Glutamatergic neuron (in vitro differentiated cells): ENCODE measurements at regions not wholly inside any gene's neighbourhood (a gene's known extent, or its start where the extent isn't known, plus 50 kb on each side); places are given as distances from the start of the nearest gene placed in this dataset.

ENCODE experiments used
- DNase-seq: peaks from one replicate; pipeline ENCODE4 v3.0.0; 2022
- H3K27ac Mint-ChIP-seq: one replicate; pipeline ENCODE4 v1.8.0; 2020; ENCODE audit warnings: mild to moderate bottlenecking, mixed read lengths, inconsistent platforms; ENCODE audit not compliant: unreplicated experiment
- H3K27me3 Mint-ChIP-seq: one replicate; pipeline ENCODE4 v1.8.0; 2020; ENCODE audit warnings: mild to moderate bottlenecking, moderate library complexity, mixed read lengths, inconsistent platforms; ENCODE audit not compliant: unreplicated experiment
- H3K36me3 Mint-ChIP-seq: one replicate; pipeline ENCODE4 v1.8.0; 2020; ENCODE audit warnings: mild to moderate bottlenecking, mixed read lengths, inconsistent platforms; ENCODE audit not compliant: unreplicated experiment
- H3K4me1 Mint-ChIP-seq: one replicate; pipeline ENCODE4 v1.8.0; 2020; ENCODE audit warnings: mild to moderate bottlenecking, low read depth, mixed read lengths, inconsistent platforms; ENCODE audit not compliant: unreplicated experiment
- H3K4me3 Mint-ChIP-seq: one replicate; pipeline ENCODE4 v1.8.0; 2020; ENCODE audit warnings: mild to moderate bottlenecking, mixed read lengths, inconsistent platforms; ENCODE audit not compliant: unreplicated experiment
- H3K9me3 Mint-ChIP-seq: one replicate; pipeline ENCODE4 v1.8.0; 2020; ENCODE audit warnings: mild to moderate bottlenecking, moderate library complexity, mixed read lengths, inconsistent platforms; ENCODE audit not compliant: unreplicated experiment
- CTCF ChIP-seq: fragments of 200-600 bp; sonication (generic); IDR thresholded peaks from one replicate; pipeline ENCODE4 v1.5.0; 2021; ENCODE audit not compliant: partially characterized antibody, unreplicated experiment

DNA sequence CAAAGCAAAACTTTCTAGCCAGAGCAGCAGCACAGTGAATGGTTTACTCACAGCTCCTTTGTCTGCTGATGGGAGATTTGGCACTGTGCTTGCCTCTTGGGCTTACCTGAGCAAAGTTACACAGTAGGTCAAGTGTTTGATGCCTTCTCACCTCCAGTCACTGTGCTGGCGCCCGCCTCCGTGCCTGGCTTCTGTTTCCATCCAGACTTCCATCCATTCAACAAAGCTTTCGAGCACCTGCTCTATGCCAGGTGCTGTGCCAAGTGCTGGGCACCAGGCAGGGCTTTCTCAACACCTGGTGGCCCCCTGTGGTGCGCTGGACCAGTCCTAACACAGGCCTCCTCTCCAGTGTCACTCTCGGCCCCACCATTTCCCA, 199.2 kb upstream of the EEA1 start:
- no peak overlapping the region for H3K27ac Mint-ChIP-seq
- H3K4me3 Mint-ChIP-seq: no peak overlapping the region
- no peaks in the 10 kb centered on the region for H3K9me3 Mint-ChIP-seq
- H3K4me1 Mint-ChIP-seq: no peaks in the 10 kb centered on the region
- no peaks in the 10 kb centered on the region for H3K36me3 Mint-ChIP-seq
- no peak for DNase-seq
- no peak for TF ChIP-seq CTCF
- H3K27me3 Mint-ChIP-seq: no peaks in the 10 kb centered on the region

- Mint-ChIP-seq H3K27me3 (no peaks in the 10 kb centered on the region), H3K36me3 (no peaks in the 10 kb centered on the region), H3K9me3 (no peaks in the 10 kb centered on the region), H3K4me3 (no peak overlapping the region), H3K27ac (no peak overlapping the region), H3K4me1 (no peaks in the 10 kb centered on the region)
- DNase-seq: no peak
- TF ChIP-seq CTCF: no peak
Observed at GRCh38 chr12:93130366-93131054, 201.4 kb upstream of the EEA1 start.

GRCh38 chr12:93133361-93133760, 204.3 kb upstream of the EEA1 start:
- Mint-ChIP-seq H3K27ac (no peak overlapping the region), H3K36me3 (no peaks in the 10 kb centered on the region), H3K4me3 (no peak overlapping the region), H3K4me1 (peaks cover 3% of the 10 kb centered on the region), H3K27me3 (no peaks in the 10 kb centered on the region), H3K9me3 (no peaks in the 10 kb centered on the region)
- DNase-seq: no peak
- no peak for TF ChIP-seq CTCF

- no peak for TF ChIP-seq CTCF
- H3K4me1 Mint-ChIP-seq: peaks cover 3% of the 10 kb centered on the region
- H3K4me3 Mint-ChIP-seq: no peak overlapping the region
- H3K36me3 Mint-ChIP-seq: no peaks in the 10 kb centered on the region
- H3K9me3 Mint-ChIP-seq: no peaks in the 10 kb centered on the region
- H3K27ac Mint-ChIP-seq: no peak overlapping the region
- no peaks in the 10 kb centered on the region for H3K27me3 Mint-ChIP-seq
- DNase-seq: no peak
Observed at GRCh38 chr12:93134175-93134890, 205.2 kb upstream of the EEA1 start.

DNA sequence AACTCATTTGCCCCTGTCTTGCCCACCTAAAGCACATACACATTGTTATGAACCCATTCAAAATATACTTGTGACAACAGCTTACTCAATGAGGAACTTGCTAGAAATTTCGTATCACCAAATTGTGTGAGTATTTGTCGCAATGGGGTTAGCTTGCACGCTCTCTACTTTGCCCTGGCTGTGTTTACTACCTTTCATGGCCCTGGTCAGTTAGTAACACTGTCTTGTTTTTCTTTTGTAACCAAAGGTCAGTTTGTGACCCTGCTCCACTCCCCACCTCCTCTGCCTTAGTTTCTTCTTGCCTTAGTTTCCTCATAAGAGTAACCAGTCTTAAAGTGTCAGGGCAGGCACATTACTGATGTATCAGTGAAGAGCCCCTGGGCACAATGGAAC, 205.8 kb upstream of the EEA1 start:
- no peaks in the 10 kb centered on the region for H3K27me3 Mint-ChIP-seq
- H3K4me1 Mint-ChIP-seq: peaks cover 3% of the 10 kb centered on the region
- H3K27ac Mint-ChIP-seq: no peak overlapping the region
- TF ChIP-seq CTCF: no peak
- H3K9me3 Mint-ChIP-seq: no peaks in the 10 kb centered on the region
- DNase-seq: no peak
- H3K4me3 Mint-ChIP-seq: no peak overlapping the region
- no peaks in the 10 kb centered on the region for H3K36me3 Mint-ChIP-seq
